Gastroesophageal sphincter (tissue), 4 donors: ENCODE measurements at regions not wholly inside any gene's neighbourhood (a gene's known extent, or its start where the extent isn't known, plus 50 kb on each side); places are given as distances from the start of the nearest gene placed in this dataset.

Experiments used
- ATAC-seq: fragments of 150-250 bp; one replicate; pipeline ENCODE4 v1.9.1; 2016; ENCODE audit warnings: mild to moderate bottlenecking, moderate library complexity
- H3K27ac ChIP-seq, 4 donors: fragments of 200-600 bp; sonication (generic) in 3 of 4; 1 replicate in 3 of 4; 2 replicates in 1 of 4; pipeline ENCODE4 v1.5.1; 2016 to 2019
- H3K27me3 ChIP-seq: fragments of 200-600 bp; sonication (generic); one replicate; pipeline ENCODE4 v1.5.1; 2019
- H3K36me3 ChIP-seq, 2 donors: fragments of 200-600 bp; sonication (generic); one replicate each; pipeline ENCODE4 v1.5.1; 2019; ENCODE audit warnings: control low read depth in 1 of 2
- H3K4me1 ChIP-seq, 3 donors: fragments of 200-600 bp; sonication (generic); 1 replicate in 2 of 3; 2 replicates in 1 of 3; pipeline ENCODE4 v1.5.1; 2016 to 2019; ENCODE audit warnings: control low read depth in 2 of 3
- H3K4me3 ChIP-seq, 2 donors: fragments of 200-600 bp; sonication (generic); one replicate each; pipeline ENCODE4 v1.5.1; 2019; ENCODE audit warnings: mild to moderate bottlenecking in 1 of 2, moderate library complexity in 1 of 2
- H3K9me3 ChIP-seq, 3 donors: fragments of 200-600 bp; sonication (generic); one replicate each; pipeline ENCODE4 v1.5.1; 2017 to 2019; ENCODE audit warnings: control low read depth in 2 of 3
- CTCF ChIP-seq, 4 experiments: fragments of 200-600 bp in 2 of 4; fragments of 450-650 bp in 2 of 4; sonication (generic) in 1 of 4; IDR thresholded peaks; one replicate each; pipeline ENCODE4 v1.5.1; 2017 to 2019; ENCODE audit warnings: antibody characterized with exemption in 4 of 4, mild to moderate bottlenecking in 2 of 4, moderate library complexity in 2 of 4
- EP300 ChIP-seq: sonication (generic); formaldehyde crosslinking; IDR thresholded peaks from one replicate; pipeline ENCODE4 v1.6.1; 2017; ENCODE audit warnings: antibody characterized with exemption, mild to moderate bottlenecking
- POLR2A ChIP-seq, 2 donors: fragments of 450-650 bp; IDR thresholded peaks; one replicate each; pipeline ENCODE4 v1.6.1; 2017; ENCODE audit warnings: antibody characterized with exemption in 2 of 2, mild to moderate bottlenecking in 2 of 2, moderate library complexity in 1 of 2
- POLR2AphosphoS5 ChIP-seq: sonication (generic); formaldehyde crosslinking; IDR thresholded peaks from one replicate; pipeline ENCODE4 v1.6.1; 2017; ENCODE audit warnings: antibody characterized with exemption
- WGBS, 2 donors: methylation state at CpG; one replicate each; pipeline ENCODE4 v1.1.5; 2018; ENCODE audit warnings: low coverage in 1 of 2; 5-methylcytosine and 5-hydroxymethylcytosine counted together

- TF ChIP-seq EP300 (no peak), POLR2A (IDR thresholded peaks at IDR 0.05) (no peak), CTCF (IDR thresholded peaks at IDR 0.05) (no peak), POLR2AphosphoS5 (no peak)
- Histone ChIP-seq H3K4me3 (no peak overlapping the region), H3K9me3 (no peaks in the 10 kb centered on the region), H3K27me3 (no peaks in the 10 kb centered on the region), H3K4me1 (no peaks in the 10 kb centered on the region), H3K27ac (no peak overlapping the region), H3K36me3 (no peaks in the 10 kb centered on the region)
- ATAC-seq, result no peak
Measured at GRCh38 chr13:87393358-87393757, 277.8 kb upstream of the SLITRK5 start.

GRCh38 chr13:87398047-87398446 is 273.1 kb upstream of the SLITRK5 start:
- 70 to 80% methylated on average over 2 to 3 of the region's 3 CpGs for WGBS, 2 donors
- no peak overlapping the region for H3K27ac ChIP-seq
- no peaks in the 10 kb centered on the region for H3K27me3 ChIP-seq
- TF ChIP-seq CTCF (IDR thresholded peaks at IDR 0.05), result no peak
- TF ChIP-seq POLR2AphosphoS5, result no peak
- no peak for TF ChIP-seq POLR2A (IDR thresholded peaks at IDR 0.05)
- TF ChIP-seq EP300, result no peak
- H3K4me1 ChIP-seq, result no peaks in the 10 kb centered on the region
- no peak for ATAC-seq
- H3K4me3 ChIP-seq, result no peak overlapping the region
- no peaks in the 10 kb centered on the region for H3K9me3 ChIP-seq
- H3K36me3 ChIP-seq, result no peaks in the 10 kb centered on the region

GRCh38 chr13:87403748-87404432 is 267.3 kb upstream of the SLITRK5 start:
- Histone ChIP-seq H3K4me1 (no peaks in the 10 kb centered on the region), H3K27ac (no peak overlapping the region), H3K9me3 (no peaks in the 10 kb centered on the region), H3K4me3 (no peak overlapping the region), H3K36me3 (no peaks in the 10 kb centered on the region), H3K27me3 (no peaks in the 10 kb centered on the region)
- 12% methylated on average over 4 of the region's 4 CpGs for WGBS, 2 donors
- no peak for ATAC-seq
- TF ChIP-seq POLR2AphosphoS5 (no peak), EP300 (no peak), CTCF (IDR thresholded peaks at IDR 0.05) (no peak), POLR2A (IDR thresholded peaks at IDR 0.05) (no peak)

GRCh38 chr13:87426742-87427141 is 244.4 kb upstream of the SLITRK5 start:
- Histone ChIP-seq H3K9me3 (no peaks in the 10 kb centered on the region), H3K4me3 (no peak overlapping the region), H3K27ac (no peak overlapping the region), H3K4me1 (no peaks in the 10 kb centered on the region), H3K27me3 (no peaks in the 10 kb centered on the region), H3K36me3 (no peaks in the 10 kb centered on the region)
- TF ChIP-seq POLR2A (IDR thresholded peaks at IDR 0.05), result no peak
- no peak for TF ChIP-seq EP300
- no peak for TF ChIP-seq POLR2AphosphoS5
- TF ChIP-seq CTCF (IDR thresholded peaks at IDR 0.05), result no peak
- no peak for ATAC-seq

GRCh38 chr13:87444135-87444534 is 227.0 kb upstream of the SLITRK5 start:
- ATAC-seq, result no peak
- Histone ChIP-seq H3K36me3 (no peaks in the 10 kb centered on the region), H3K9me3 (no peaks in the 10 kb centered on the region), H3K27me3 (no peaks in the 10 kb centered on the region), H3K4me1 (no peaks in the 10 kb centered on the region), H3K27ac (no peak overlapping the region), H3K4me3 (no peak overlapping the region)
- WGBS, 2 donors, result 28 to 38% methylated on average over 2 of the region's 2 CpGs
- TF ChIP-seq CTCF (IDR thresholded peaks at IDR 0.05), result no peak
- TF ChIP-seq EP300, result no peak
